Effector memory CD8-positive, alpha-beta T cell (primary cell): ENCODE measurements at regions not wholly inside any gene's neighbourhood (a gene's known extent, or its start where the extent isn't known, plus 50 kb on each side); places are given as distances from the start of the nearest gene placed in this dataset.

Experiments
- ATAC-seq: fragments of 150-1000 bp; cut with Tn5 transposase; replicated peaks from 2 replicates; pipeline ENCODE4 v1.10.0; 2021; ENCODE audit warnings: mild to moderate bottlenecking, moderate library complexity
- DNase-seq, 3 experiments: peaks; one replicate each; pipeline ENCODE4 v3.0.0; 2021
- H3K27ac Mint-ChIP-seq, 2 donors: one replicate each; pipeline ENCODE4 v1.8.0; 2022; ENCODE audit warnings: mild to moderate bottlenecking in 2 of 2, mixed read lengths in 2 of 2, moderate library complexity in 2 of 2
- H3K27me3 Mint-ChIP-seq, 2 donors: one replicate each; pipeline ENCODE4 v1.8.0; 2022; ENCODE audit warnings: mixed read lengths in 2 of 2
- H3K36me3 Mint-ChIP-seq: one replicate; pipeline ENCODE4 v1.8.0; 2022; ENCODE audit warnings: mild to moderate bottlenecking, moderate library complexity, mixed read lengths; ENCODE audit not compliant: insufficient read depth
- H3K4me1 Mint-ChIP-seq, 2 donors: one replicate each; pipeline ENCODE4 v1.8.0; 2022; ENCODE audit warnings: low read depth in 2 of 2, mixed read lengths in 2 of 2
- H3K4me3 Mint-ChIP-seq, 2 donors: one replicate each; pipeline ENCODE4 v1.8.0; 2022; ENCODE audit warnings: mild to moderate bottlenecking in 2 of 2, mixed read lengths in 2 of 2, moderate library complexity in 2 of 2
- H3K9me3 Mint-ChIP-seq, 2 donors: one replicate each; pipeline ENCODE4 v1.8.0; 2022; ENCODE audit warnings: mixed read lengths in 2 of 2

DNA sequence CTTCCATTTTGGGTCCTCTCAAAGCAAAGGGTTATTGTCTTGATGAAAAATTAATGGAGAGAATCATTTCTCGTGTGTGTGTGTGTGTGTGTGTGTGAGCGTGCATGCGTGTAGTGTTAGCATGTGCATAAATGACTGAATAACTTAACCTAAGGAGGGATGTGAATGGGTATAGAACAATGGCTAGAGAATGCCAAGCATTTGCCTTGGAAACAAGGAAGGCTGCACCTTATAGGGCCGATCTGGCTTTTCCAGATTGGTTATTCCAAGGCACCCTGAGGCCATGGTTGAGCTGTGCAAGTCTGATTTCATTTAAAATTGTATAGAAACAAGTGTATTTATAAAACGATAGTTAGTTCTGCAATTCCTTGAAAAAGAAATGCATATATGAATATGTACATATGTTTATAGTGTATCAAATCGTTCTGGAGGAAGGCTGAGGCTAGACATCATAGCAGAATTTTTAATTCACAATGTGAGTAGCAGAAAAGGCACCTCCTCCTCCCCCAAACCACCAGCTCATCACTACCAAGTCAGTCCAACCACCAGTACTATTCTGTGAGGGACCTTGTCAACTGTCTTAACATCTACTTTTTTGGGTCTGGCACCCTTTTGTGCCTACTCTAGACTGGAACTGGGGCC is 322.7 kb upstream of the ISX start:
- Mint-ChIP-seq H3K4me1 (no peaks in the 10 kb centered on the region), H3K36me3 (no peaks in the 10 kb centered on the region), H3K9me3 (peaks cover 9 to 21% of the 10 kb centered on the region in 2 donors), H3K4me3 (no peak overlapping the region), H3K27ac (no peak overlapping the region), H3K27me3 (no peaks in the 10 kb centered on the region)
- DNase-seq (no peak), ATAC-seq (no peak)

- DNase-seq (no peak), ATAC-seq (no peak)
- Mint-ChIP-seq H3K27ac (no peak overlapping the region), H3K4me1 (no peaks in the 10 kb centered on the region), H3K27me3 (peaks cover 0 to 6% of the 10 kb centered on the region in 2 donors), H3K4me3 (no peak overlapping the region), H3K36me3 (no peaks in the 10 kb centered on the region), H3K9me3 (peaks cover 5% of the 10 kb centered on the region in 2 donors)
Observed at GRCh38 chr22:34760276-34761008, 305.5 kb upstream of the ISX start.

DNA sequence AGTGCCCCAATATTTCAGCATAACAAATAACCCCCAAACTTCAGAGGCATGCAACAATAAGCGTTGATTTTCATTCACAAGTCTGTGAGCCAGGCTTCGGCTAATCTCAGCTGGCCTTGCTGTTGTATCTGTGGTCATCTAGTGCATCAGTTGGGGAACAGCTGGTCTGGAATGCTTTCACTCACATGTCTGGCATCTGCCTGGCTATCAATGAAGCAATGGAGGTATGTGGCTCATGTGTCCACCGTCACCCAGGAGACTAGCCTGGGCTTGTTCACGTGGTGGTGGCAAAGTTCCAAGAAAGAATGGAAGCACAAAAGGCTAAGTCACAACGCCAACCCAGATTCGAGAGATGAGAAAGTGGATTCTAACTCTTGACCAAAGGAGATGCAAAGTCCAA is 304.8 kb upstream of the ISX start:
- DNase-seq (no peak), ATAC-seq (no peak)
- H3K4me3 Mint-ChIP-seq = no peak overlapping the region
- H3K36me3 Mint-ChIP-seq = no peaks in the 10 kb centered on the region
- no peak overlapping the region for H3K27ac Mint-ChIP-seq
- H3K4me1 Mint-ChIP-seq = no peaks in the 10 kb centered on the region
- H3K27me3 Mint-ChIP-seq = peaks cover 0 to 6% of the 10 kb centered on the region in 2 donors
- peaks cover 5% of the 10 kb centered on the region in 2 donors for H3K9me3 Mint-ChIP-seq

DNA sequence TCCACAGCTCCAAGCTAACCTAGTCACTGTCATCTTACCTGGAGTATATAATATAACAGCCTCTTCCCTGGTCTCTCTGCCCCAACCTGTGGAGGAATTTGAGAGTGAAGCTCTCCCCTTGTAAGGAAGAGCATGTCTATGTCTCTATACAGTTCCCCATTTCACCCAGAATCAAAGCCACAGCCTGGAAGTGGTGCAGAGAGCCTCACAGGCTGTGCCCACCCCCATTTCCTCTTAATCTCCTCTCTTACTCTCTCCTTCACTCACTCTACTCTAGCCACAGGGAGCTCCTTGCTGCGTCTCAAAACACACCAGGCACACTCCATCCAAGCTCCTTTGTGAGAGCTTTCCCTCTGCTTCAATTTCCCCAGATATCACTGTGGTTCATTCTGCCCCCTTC is 302.5 kb upstream of the ISX start:
- Mint-ChIP-seq H3K4me1 (no peaks in the 10 kb centered on the region), H3K9me3 (peaks cover 5% of the 10 kb centered on the region in 2 donors), H3K4me3 (no peak overlapping the region), H3K36me3 (no peaks in the 10 kb centered on the region), H3K27me3 (peaks cover 0 to 6% of the 10 kb centered on the region in 2 donors), H3K27ac (no peak overlapping the region)
- DNase-seq (no peak), ATAC-seq (no peak)

DNA sequence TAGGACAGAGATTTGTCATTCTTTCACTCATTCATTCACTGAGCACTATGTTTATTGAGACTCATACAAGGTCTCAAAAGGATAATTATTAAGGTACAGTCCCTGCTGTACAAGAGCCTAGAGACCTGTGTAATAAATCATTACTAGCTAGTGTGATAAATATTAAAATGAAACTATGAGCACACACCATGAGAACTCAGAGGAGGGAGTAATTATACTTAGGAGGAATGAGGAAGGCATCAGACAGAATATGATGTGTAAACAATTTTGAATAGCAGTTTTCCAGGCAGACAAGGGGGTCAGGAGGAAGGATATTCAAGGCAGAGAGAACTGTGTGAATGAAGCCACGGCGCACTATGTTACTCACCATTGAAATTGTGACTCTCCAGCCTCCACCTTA is 300.8 kb upstream of the ISX start:
- no peak overlapping the region for H3K27ac Mint-ChIP-seq
- H3K36me3 Mint-ChIP-seq = no peaks in the 10 kb centered on the region

GRCh38 chr22:34769361-34769760 is 296.6 kb upstream of the ISX start:
- H3K36me3 Mint-ChIP-seq = no peaks in the 10 kb centered on the region
- H3K9me3 Mint-ChIP-seq = peaks cover 0 to 8% of the 10 kb centered on the region in 2 donors
- H3K4me3 Mint-ChIP-seq = no peak overlapping the region
- no peaks in the 10 kb centered on the region for H3K27me3 Mint-ChIP-seq
- H3K4me1 Mint-ChIP-seq = no peaks in the 10 kb centered on the region
- no peak overlapping the region for H3K27ac Mint-ChIP-seq
- DNase-seq (no peak), ATAC-seq (no peak)

More for the DNA sequence above, 300.8 kb upstream of the ISX start:
- Mint-ChIP-seq H3K4me3 (no peak overlapping the region), H3K4me1 (no peaks in the 10 kb centered on the region), H3K27me3 (no peaks in the 10 kb centered on the region), H3K9me3 (peaks cover 0 to 2% of the 10 kb centered on the region in 2 donors)
- DNase-seq (no peak), ATAC-seq (no peak)

DNA sequence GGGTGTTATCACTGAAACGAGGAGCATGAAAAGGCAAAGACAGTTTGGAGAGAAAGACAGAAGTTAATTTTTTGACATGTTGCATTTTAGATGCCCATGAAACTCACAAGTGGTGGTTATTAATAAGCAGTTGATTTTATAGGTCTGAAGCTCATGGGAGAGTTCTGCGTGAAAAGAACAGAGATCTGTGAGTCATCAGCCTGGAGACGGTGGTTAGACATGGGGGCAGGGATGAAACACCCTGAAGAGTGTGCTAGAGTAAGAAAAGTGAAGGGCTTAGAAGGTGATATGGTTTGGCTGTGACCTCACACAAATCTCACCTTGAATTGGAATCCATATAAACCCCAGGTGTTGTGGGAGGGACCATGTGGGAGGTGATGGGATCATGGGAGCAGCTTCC is 289.1 kb upstream of the ISX start:
- Mint-ChIP-seq H3K27me3 (no peaks in the 10 kb centered on the region), H3K36me3 (no peaks in the 10 kb centered on the region), H3K9me3 (peaks cover 11 to 19% of the 10 kb centered on the region in 2 donors), H3K4me1 (no peaks in the 10 kb centered on the region), H3K4me3 (no peak overlapping the region), H3K27ac (no peak overlapping the region)
- DNase-seq (no peak), ATAC-seq (no peak)

GRCh38 chr22:34781681-34782080 is 284.3 kb upstream of the ISX start:
- Mint-ChIP-seq H3K4me1 (no peaks in the 10 kb centered on the region), H3K9me3 (peaks cover 12 to 16% of the 10 kb centered on the region in 2 donors), H3K27ac (no peak overlapping the region), H3K27me3 (no peaks in the 10 kb centered on the region), H3K4me3 (no peak overlapping the region), H3K36me3 (no peaks in the 10 kb centered on the region)
- ATAC-seq (no peak), DNase-seq (no peak)

GRCh38 chr22:34783436-34783835 is 282.5 kb upstream of the ISX start:
- Mint-ChIP-seq H3K36me3 (no peaks in the 10 kb centered on the region), H3K9me3 (peaks cover 8 to 11% of the 10 kb centered on the region in 2 donors), H3K4me1 (no peaks in the 10 kb centered on the region), H3K4me3 (no peak overlapping the region), H3K27me3 (no peaks in the 10 kb centered on the region), H3K27ac (no peak overlapping the region)
- ATAC-seq = no peak
- no peak for DNase-seq

DNA sequence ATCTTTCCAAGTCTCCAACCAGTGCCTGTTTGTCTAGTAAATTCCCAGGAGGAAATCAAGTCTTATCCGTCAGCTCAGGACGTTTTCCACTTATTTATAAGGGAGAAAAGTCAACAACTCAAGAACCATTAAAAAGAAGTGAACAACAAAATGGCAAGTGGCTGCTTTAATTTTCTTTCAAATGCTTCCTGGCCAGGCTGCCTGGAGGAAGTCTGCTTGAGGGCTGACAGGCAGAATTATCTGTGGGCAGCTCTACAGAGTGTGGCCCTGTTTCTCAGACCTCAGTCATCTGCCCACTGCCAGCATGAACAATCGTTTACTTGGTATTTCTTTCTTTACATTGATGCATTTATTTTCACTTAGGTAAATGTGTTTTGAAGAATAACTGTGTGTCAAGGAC is 281.9 kb upstream of the ISX start:
- Mint-ChIP-seq H3K4me3 (no peak overlapping the region), H3K4me1 (no peaks in the 10 kb centered on the region), H3K27me3 (no peaks in the 10 kb centered on the region), H3K36me3 (no peaks in the 10 kb centered on the region), H3K27ac (no peak overlapping the region), H3K9me3 (peaks cover 5 to 7% of the 10 kb centered on the region in 2 donors)
- no peak for DNase-seq
- no peak for ATAC-seq

- ATAC-seq (no peak), DNase-seq (no peak)
- Mint-ChIP-seq H3K4me3 (no peak overlapping the region), H3K27me3 (peaks cover 0 to 17% of the 10 kb centered on the region in 2 donors), H3K36me3 (no peaks in the 10 kb centered on the region), H3K27ac (no peak overlapping the region), H3K9me3 (no peaks in the 10 kb centered on the region), H3K4me1 (no peaks in the 10 kb centered on the region)
Observed at GRCh38 chr22:34797826-34798225, 268.1 kb upstream of the ISX start.

- no peak for ATAC-seq
- H3K9me3 Mint-ChIP-seq = no peaks in the 10 kb centered on the region
- H3K4me1 Mint-ChIP-seq = no peaks in the 10 kb centered on the region
- no peak overlapping the region for H3K27ac Mint-ChIP-seq
- no peak overlapping the region for H3K4me3 Mint-ChIP-seq
- H3K27me3 Mint-ChIP-seq = peaks cover 0 to 17% of the 10 kb centered on the region in 2 donors
- DNase-seq = no peak
- no peaks in the 10 kb centered on the region for H3K36me3 Mint-ChIP-seq
Observed at GRCh38 chr22:34798605-34799004, 267.4 kb upstream of the ISX start.

DNA sequence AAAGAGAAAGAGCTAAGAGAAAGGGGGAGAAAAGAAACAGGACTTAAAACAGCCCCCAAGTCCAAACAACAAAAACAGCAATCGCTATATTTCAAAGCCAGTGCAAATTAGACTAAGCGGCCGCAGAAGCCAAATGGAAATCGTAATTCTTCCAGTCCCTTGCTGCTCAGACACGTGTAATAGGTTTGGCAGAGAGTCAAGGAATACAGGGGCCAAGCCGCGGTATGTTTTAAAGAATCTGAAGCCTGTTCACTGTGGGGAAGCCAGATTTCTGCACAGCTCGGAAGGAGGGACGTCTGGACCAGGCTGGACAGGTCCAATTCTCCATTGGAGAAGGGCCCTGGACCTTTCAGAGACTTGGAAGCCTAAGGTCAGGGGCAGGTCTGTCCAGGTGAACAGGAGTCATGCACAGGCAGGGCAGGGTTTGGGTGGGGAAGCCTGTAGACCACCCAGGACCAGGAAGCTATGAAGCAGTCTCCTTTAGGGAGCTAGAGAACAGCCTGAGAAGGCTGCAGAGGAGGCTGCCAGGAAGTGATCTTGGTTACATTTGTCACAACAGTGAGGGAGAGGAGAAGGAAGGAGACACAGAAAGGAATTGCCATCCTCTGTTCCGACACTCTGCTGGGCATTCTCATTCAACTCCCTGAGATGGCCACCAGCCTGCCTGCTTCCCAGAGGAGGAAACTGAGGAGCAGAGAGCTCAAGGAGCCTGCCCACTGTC is 265.5 kb upstream of the ISX start:
- Mint-ChIP-seq H3K4me3 (no peak overlapping the region), H3K4me1 (no peaks in the 10 kb centered on the region), H3K27ac (no peak overlapping the region), H3K27me3 (peaks cover 0 to 17% of the 10 kb centered on the region in 2 donors), H3K9me3 (peaks cover 0 to 2% of the 10 kb centered on the region in 2 donors), H3K36me3 (no peaks in the 10 kb centered on the region)
- no peak for DNase-seq
- no peak for ATAC-seq

- Mint-ChIP-seq H3K4me3 (no peak overlapping the region), H3K27me3 (peaks cover 0 to 17% of the 10 kb centered on the region in 2 donors), H3K9me3 (peaks cover 0 to 2% of the 10 kb centered on the region in 2 donors), H3K36me3 (no peaks in the 10 kb centered on the region), H3K4me1 (no peaks in the 10 kb centered on the region), H3K27ac (no peak overlapping the region)
- no peak for DNase-seq
- ATAC-seq = no peak
Observed at GRCh38 chr22:34801221-34801620, 264.7 kb upstream of the ISX start.
